Stomach (tissue), 8 donors: ENCODE measurements at regions not wholly inside any gene's neighbourhood (a gene's known extent, or its start where the extent isn't known, plus 50 kb on each side); places are given as distances from the start of the nearest gene placed in this dataset.

Source experiments
- DNase-seq, 2 donors: peaks; one replicate each; pipeline versions ENCODE4 v3.0.0 to v3.0.0-alpha.2; 2013 to 2019
- H3K27ac ChIP-seq, 5 donors: fragments of 200-600 bp in 4 of 5; sonication (generic) in 4 of 5; one replicate each; pipeline ENCODE4 v1.5.1; 2013 to 2019; ENCODE audit warnings: mild to moderate bottlenecking in 1 of 5, moderate library complexity in 1 of 5
- H3K27me3 ChIP-seq, 3 donors: fragments of 200-600 bp; sonication (generic); one replicate each; pipeline ENCODE4 v1.5.1; 2017 to 2019; ENCODE audit warnings: mixed run types in 1 of 3
- H3K36me3 ChIP-seq, 4 donors: fragments of 200-600 bp; sonication (generic); 1 replicate in 3 of 4; 2 replicates in 1 of 4; pipeline ENCODE4 v1.5.1; 2016 to 2019
- H3K4me1 ChIP-seq, 4 donors: fragments of 200-600 bp; sonication (generic); one replicate each; pipeline ENCODE4 v1.5.1; 2016 to 2019
- H3K4me3 ChIP-seq, 4 donors: fragments of 200-600 bp; sonication (generic) in 3 of 4; one replicate each; pipeline ENCODE4 v1.5.1; 2016 to 2019; ENCODE audit warnings: mild to moderate bottlenecking in 1 of 4
- H3K9me3 ChIP-seq, 4 donors: fragments of 200-600 bp; sonication (generic); one replicate each; pipeline ENCODE4 v1.5.1; 2016 to 2019
- EP300 ChIP-seq: sonication (generic); formaldehyde crosslinking; IDR thresholded peaks from one replicate; pipeline ENCODE4 v1.6.1; 2017; ENCODE audit warnings: antibody characterized with exemption
- POLR2A ChIP-seq, 4 donors: fragments of 450-650 bp; IDR thresholded peaks; one replicate each; pipeline ENCODE4 v1.6.1; 2016; ENCODE audit warnings: antibody characterized with exemption in 4 of 4, control low read depth in 2 of 4, mild to moderate bottlenecking in 1 of 4, moderate library complexity in 1 of 4
- POLR2AphosphoS5 ChIP-seq, 3 donors: sonication (generic); formaldehyde crosslinking; IDR thresholded peaks; one replicate each; pipeline ENCODE4 v1.6.1; 2016; ENCODE audit warnings: antibody characterized with exemption in 3 of 3
- WGBS, 5 donors: extraction: QIAGEN DNeasy Blood & Tissue Kit in 3 of 5; methylation state at CpG; one replicate each; pipeline versions ENCODE4 v1.1.5 to v1.1.7; 2013 to 2018; 5-methylcytosine and 5-hydroxymethylcytosine counted together
- intact Hi-C: fragments of 100-400 bp; cut with DNase I; formaldehyde crosslinking; loops from one replicate; pipeline ENCODE4 v1.15.1; 2023; ENCODE audit warnings: low total_unique reads
- TF ChIP-seq, protein P1 (sequence below), 7 experiments: fragments of 450-650 bp in 4 of 7; fragments of 200-600 bp in 3 of 7; sonication (generic) in 3 of 7; IDR thresholded peaks; one replicate each; pipeline ENCODE4 v1.5.1; 2016 to 2019; ENCODE audit warnings: antibody characterized with exemption in 7 of 7, control low read depth in 2 of 7, mild to moderate bottlenecking in 1 of 7
- donor health status: healthy with polysubstance abuse.
- donor health status: Bipolar disorder and iron deficiency.
- donor health status: healthy.

DNA sequence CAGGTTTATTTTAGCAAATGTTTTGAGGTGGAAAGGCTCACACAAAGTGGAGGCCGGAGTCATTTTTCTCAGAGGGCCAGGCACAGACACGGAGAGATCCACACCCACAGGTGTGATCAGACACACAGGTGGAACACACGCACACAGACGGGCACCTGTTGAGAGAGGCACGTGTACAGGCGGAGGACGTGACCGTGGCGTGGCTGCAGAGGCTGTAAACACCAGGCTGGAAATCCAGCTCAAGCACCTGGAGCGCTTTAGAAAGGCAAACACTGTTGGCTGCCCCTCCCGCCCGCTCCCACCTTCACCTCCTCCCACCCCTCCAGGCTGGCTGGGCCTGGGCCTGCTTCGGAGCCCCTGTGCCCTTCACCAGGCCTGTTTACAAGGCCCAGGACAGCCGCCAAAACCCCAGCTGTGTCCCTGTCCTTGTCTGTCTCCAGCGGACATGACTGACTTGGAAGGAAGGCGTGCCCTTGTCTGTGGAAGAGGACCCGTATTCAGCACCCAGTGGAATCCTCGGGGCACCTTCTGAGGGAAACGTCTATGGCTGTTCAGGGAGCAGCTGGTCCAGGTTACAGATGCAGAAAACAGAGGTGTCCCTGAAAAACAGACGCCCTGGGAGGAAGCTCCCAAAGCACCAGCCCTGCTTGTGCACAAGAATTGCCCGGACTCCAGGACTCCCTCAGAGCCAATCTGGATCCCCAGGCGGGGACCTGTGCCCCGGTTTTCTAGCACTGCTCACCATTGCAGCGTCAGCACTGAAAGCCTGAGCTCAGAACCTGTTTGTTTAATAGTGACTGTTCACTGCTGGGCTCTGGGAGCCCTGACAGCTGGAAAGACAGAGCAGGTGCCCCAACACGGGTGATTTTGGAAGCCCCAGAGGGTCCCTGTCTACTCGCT lies 134.3 kb upstream of the HAAO start:
- peak; percentile 77 to 82 for DNase-seq
- peak overlapping the region; percentile 84 to 93 (median 89) for H3K27ac ChIP-seq
- H3K27me3 ChIP-seq, result no peaks in the 10 kb centered on the region
- no peaks in the 10 kb centered on the region for H3K9me3 ChIP-seq
- no peaks in the 10 kb centered on the region for H3K36me3 ChIP-seq
- no peak for TF ChIP-seq POLR2AphosphoS5 (IDR thresholded peaks at IDR 0.05)
- no peak for TF ChIP-seq POLR2A (IDR thresholded peaks at IDR 0.05)
- no peak for TF ChIP-seq EP300
- TF ChIP-seq, protein P1, sequence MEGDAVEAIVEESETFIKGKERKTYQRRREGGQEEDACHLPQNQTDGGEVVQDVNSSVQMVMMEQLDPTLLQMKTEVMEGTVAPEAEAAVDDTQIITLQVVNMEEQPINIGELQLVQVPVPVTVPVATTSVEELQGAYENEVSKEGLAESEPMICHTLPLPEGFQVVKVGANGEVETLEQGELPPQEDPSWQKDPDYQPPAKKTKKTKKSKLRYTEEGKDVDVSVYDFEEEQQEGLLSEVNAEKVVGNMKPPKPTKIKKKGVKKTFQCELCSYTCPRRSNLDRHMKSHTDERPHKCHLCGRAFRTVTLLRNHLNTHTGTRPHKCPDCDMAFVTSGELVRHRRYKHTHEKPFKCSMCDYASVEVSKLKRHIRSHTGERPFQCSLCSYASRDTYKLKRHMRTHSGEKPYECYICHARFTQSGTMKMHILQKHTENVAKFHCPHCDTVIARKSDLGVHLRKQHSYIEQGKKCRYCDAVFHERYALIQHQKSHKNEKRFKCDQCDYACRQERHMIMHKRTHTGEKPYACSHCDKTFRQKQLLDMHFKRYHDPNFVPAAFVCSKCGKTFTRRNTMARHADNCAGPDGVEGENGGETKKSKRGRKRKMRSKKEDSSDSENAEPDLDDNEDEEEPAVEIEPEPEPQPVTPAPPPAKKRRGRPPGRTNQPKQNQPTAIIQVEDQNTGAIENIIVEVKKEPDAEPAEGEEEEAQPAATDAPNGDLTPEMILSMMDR (IDR thresholded peaks at IDR 0.05), result no peak
- H3K4me3 ChIP-seq, result no peak overlapping the region
- peaks cover 89 to 100% (median 94%) of the 10 kb centered on the region in 4 donors for H3K4me1 ChIP-seq
- intact Hi-C loops, result no loop called here
- 18 to 42% (median 28%) methylated on average over 23 to 26 of the region's 26 CpGs for WGBS, 5 donors

DNA sequence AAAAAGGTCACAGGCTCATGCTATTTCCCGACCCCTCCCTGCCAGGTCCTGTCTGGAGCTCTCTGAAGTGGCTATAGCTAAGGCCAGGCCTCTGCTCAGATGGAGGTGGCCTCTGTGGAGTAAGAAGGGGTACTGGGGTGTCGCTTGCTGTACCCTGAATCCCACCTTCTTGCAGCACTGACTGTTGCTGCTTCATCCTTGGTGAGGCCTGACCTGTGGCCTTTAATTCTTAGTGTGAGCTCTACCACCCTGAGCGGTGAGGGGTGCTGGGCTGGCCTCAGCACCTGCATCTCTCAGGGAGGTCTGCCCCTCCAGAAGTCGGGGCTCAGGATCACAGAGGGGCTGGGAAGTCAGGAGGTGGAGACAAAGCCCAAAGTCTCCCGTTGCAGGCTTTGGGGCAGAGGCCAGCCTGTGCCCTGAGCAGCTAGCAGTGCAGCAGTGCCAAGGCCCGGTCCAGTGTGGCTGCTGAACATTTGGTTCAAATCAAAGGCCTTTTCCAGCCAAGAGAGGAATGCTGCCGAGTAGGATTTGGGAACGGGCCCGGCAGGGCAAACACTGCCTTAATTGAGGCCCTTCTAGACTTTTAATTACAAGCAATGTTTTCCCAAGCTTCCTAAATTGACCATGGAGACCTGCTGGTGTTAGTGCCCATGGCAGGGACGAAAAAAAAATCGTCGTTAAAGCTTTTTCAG lies 133.5 kb upstream of the HAAO start:
- WGBS, 5 donors, result 24 to 32% (median 31%) methylated on average over 10 to 12 of the region's 12 CpGs
- intact Hi-C loops, result no loop called here
- Histone ChIP-seq H3K4me3 (no peak overlapping the region), H3K9me3 (no peaks in the 10 kb centered on the region), H3K36me3 (no peaks in the 10 kb centered on the region), H3K4me1 (peaks cover 81 to 97% (median 87%) of the 10 kb centered on the region in 4 donors), H3K27me3 (no peaks in the 10 kb centered on the region), H3K27ac (peak overlapping the region; percentile 84 to 93 (median 89))
- no peak for TF ChIP-seq EP300
- peak in 2 of 3 donors; percentile 4 to 27 for TF ChIP-seq POLR2AphosphoS5 (IDR thresholded peaks at IDR 0.05)
- DNase-seq, result peak; percentile 69 to 85

DNA sequence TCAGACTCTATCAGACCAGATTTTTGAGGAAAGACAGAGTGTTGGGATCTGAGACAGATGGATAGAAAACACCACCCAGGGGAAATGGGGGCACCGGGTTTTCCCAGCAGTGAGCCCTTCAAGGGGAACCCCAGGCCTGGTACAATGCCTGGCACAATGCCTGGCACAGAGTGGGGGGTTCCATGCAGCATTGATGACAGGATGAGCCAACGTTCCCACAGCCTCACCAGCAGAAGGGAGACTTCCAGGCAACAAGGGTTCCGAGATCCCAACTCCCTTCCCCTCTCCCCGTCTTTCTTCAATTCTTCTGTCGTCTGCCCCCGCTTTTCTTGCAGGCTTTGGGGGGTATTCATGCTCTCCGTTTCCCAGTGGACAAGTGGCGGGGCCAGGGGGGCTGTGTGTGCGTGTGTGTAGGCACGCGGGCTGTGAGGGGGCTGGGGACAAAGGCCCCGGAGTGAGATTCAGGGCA lies 132.1 kb upstream of the HAAO start:
- intact Hi-C loops, result no loop called here
- peak in 1 of 2 donors; percentile 61 for DNase-seq
- Histone ChIP-seq H3K4me1 (peaks cover 70 to 83% (median 76%) of the 10 kb centered on the region in 4 donors), H3K9me3 (no peaks in the 10 kb centered on the region), H3K36me3 (no peaks in the 10 kb centered on the region), H3K4me3 (no peak overlapping the region), H3K27me3 (no peaks in the 10 kb centered on the region), H3K27ac (peak overlapping the region; percentile 84 to 93 (median 89))
- 21 to 36% (median 27%) methylated on average over 12 of the region's 12 CpGs for WGBS, 5 donors
- TF ChIP-seq POLR2AphosphoS5 (IDR thresholded peaks at IDR 0.05), result no peak
- TF ChIP-seq, protein P1 (IDR thresholded peaks at IDR 0.05), result no peak
- no peak for TF ChIP-seq POLR2A (IDR thresholded peaks at IDR 0.05)
- no peak for TF ChIP-seq EP300

DNA sequence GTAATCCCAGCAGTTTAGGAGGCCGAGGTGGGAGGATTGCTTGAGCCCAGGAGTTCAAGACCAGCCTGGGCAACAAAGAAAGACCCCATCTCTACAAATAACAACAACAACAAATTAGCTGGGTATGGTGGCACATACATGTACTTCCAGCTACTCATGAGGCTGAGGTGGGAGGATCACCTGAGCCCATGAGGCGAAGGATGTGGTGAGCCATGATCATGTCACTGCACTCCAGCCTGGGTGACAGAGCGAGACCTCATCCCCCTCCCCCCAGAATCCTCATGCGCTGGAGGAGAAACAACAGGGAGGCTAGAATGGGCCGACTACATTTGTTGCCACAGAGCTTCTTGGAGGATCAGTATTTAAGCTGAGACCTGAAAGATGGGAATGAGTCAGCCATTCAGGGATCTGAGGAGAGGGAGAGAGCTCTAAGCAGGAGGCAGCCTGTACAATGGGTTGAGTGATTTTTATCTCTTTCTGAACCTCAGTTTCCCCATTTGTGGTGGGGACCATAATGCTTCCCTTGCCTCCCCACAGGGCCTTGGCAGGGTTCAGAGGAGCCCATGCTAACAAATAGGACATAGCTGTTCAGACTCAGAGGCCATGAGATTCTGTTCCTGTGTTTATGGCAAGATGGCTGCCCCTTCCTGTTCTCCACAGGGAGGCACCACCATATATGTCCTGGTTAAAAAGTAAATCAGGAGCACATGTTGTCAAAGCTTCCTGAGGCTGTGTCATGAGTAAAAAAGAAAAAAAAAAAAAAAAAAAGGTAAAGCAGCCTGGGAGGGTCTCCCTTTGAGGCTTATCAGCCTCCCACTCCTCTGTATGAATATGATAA lies 131.4 kb upstream of the HAAO start:
- no peak for DNase-seq
- intact Hi-C loops, result no loop called here
- no peak for TF ChIP-seq POLR2AphosphoS5 (IDR thresholded peaks at IDR 0.05)
- TF ChIP-seq EP300, result no peak
- TF ChIP-seq, protein P1 (IDR thresholded peaks at IDR 0.05), result no peak
- TF ChIP-seq POLR2A (IDR thresholded peaks at IDR 0.05), result no peak
- Histone ChIP-seq H3K27me3 (no peaks in the 10 kb centered on the region), H3K9me3 (no peaks in the 10 kb centered on the region), H3K4me1 (peaks cover 64 to 76% (median 69%) of the 10 kb centered on the region in 4 donors), H3K27ac (peak overlapping the region; percentile 84 to 93 (median 89)), H3K4me3 (no peak overlapping the region), H3K36me3 (no peaks in the 10 kb centered on the region)
- 50 to 74% (median 58%) methylated on average over 4 to 5 of the region's 5 CpGs for WGBS, 5 donors
